ENCODE measurements at regions not wholly inside any gene's neighbourhood (a gene's known extent, or its start where the extent isn't known, plus 50 kb on each side); places are given as distances from the start of the nearest gene placed in this dataset.

DNA sequence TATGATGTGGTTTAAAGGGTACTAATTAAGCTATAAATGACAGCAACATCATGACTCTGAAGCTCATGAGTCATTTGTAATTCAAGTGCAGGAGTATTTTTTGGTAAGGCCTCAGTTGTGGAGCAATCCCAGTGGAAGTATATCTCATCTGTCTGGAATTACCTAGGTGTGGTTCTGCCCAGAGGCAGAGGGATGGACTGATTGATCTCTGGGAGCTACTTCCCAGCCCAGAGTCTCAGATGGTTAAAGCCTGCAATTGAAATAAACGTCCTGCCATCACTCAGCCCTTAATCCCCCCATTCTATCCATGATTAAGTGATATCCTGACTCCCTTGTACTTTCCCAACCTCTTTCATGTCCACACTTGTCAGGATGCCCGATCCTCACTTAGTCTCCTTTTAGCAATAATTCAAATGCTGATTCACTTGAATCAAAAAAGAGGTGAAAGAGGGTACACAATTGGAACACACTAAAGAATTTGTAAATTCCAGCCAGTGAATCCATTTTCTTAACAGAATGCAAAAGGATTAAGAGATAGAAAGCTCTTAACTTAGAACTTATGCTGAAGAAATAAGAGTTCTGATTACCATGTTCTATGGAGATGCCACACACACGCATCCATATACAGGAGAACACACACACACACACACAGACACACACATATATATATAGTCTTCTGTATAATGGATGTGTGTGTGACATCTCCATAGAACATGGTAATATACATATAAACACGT is 664.4 kb downstream of the NYAP2 start:
- TF ChIP-seq, protein P1, sequence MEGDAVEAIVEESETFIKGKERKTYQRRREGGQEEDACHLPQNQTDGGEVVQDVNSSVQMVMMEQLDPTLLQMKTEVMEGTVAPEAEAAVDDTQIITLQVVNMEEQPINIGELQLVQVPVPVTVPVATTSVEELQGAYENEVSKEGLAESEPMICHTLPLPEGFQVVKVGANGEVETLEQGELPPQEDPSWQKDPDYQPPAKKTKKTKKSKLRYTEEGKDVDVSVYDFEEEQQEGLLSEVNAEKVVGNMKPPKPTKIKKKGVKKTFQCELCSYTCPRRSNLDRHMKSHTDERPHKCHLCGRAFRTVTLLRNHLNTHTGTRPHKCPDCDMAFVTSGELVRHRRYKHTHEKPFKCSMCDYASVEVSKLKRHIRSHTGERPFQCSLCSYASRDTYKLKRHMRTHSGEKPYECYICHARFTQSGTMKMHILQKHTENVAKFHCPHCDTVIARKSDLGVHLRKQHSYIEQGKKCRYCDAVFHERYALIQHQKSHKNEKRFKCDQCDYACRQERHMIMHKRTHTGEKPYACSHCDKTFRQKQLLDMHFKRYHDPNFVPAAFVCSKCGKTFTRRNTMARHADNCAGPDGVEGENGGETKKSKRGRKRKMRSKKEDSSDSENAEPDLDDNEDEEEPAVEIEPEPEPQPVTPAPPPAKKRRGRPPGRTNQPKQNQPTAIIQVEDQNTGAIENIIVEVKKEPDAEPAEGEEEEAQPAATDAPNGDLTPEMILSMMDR (IDR thresholded peaks at IDR 0.05), result no peak
- TF ChIP-seq POLR2A (IDR thresholded peaks at IDR 0.05), result no peak
